ENCODE measurements at regions not wholly inside any gene's neighbourhood (a gene's known extent, or its start where the extent isn't known, plus 50 kb on each side); places are given as distances from the start of the nearest gene placed in this dataset.

DNA sequence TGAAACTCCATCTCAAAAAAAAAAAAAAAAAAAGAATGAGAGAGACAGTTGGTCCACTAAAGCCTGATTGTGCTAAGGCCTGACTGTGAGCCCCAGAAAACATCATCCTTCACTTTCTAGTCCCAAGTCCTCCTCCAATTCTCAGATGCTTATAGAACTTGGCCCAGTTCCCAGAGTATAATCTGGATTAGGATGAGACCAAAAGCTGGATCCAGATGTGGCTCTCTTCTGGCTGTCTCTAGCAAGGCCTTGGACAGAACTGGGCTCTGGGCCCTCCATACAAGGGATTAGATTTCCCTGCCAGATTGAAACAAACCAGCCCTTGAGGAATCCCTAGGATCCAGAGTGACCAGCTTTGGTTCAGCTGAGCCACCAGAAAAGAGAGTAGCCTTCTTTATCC is 98.4 kb upstream of the ZNF366 start:
- no peak for DNase-seq
- TF ChIP-seq POLR2A (IDR thresholded peaks at IDR 0.05) (no peak), POLR2AphosphoS5 (IDR thresholded peaks at IDR 0.05) (no peak)
- TF ChIP-seq, protein P1, sequence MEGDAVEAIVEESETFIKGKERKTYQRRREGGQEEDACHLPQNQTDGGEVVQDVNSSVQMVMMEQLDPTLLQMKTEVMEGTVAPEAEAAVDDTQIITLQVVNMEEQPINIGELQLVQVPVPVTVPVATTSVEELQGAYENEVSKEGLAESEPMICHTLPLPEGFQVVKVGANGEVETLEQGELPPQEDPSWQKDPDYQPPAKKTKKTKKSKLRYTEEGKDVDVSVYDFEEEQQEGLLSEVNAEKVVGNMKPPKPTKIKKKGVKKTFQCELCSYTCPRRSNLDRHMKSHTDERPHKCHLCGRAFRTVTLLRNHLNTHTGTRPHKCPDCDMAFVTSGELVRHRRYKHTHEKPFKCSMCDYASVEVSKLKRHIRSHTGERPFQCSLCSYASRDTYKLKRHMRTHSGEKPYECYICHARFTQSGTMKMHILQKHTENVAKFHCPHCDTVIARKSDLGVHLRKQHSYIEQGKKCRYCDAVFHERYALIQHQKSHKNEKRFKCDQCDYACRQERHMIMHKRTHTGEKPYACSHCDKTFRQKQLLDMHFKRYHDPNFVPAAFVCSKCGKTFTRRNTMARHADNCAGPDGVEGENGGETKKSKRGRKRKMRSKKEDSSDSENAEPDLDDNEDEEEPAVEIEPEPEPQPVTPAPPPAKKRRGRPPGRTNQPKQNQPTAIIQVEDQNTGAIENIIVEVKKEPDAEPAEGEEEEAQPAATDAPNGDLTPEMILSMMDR (IDR thresholded peaks at IDR 0.05 in 8 of 11, conservative IDR thresholded peaks at IDR 0.05 in 3 of 11), result no peak
- Histone ChIP-seq H3K4me1 (peaks cover 0 to 3% (median 0%) of the 10 kb centered on the region in 6 donors), H3K4me3 (no peak overlapping the region), H3K27ac (no peak overlapping the region), H3K36me3 (no peaks in the 10 kb centered on the region), H3K9me3 (no peaks in the 10 kb centered on the region), H3K27me3 (replicated peaks in 1 of 7) (no peaks in the 10 kb centered on the region)
- intact Hi-C loops (cut with DNase I; ENCODE audit: low total_unique reads), result no loop called here

GRCh38 chr5:72604798-72605154 is 97.6 kb upstream of the ZNF366 start:
- no peaks in the 10 kb centered on the region for H3K9me3 ChIP-seq
- no peaks in the 10 kb centered on the region for H3K27me3 ChIP-seq (replicated peaks in 1 of 7)
- H3K4me1 ChIP-seq, result peaks cover 0 to 9% (median 0%) of the 10 kb centered on the region in 6 donors
- no peak for TF ChIP-seq POLR2A (IDR thresholded peaks at IDR 0.05)
- TF ChIP-seq POLR2AphosphoS5 (IDR thresholded peaks at IDR 0.05), result no peak
- TF ChIP-seq, protein P1 (IDR thresholded peaks at IDR 0.05 in 8 of 11, conservative IDR thresholded peaks at IDR 0.05 in 3 of 11), result no peak
- intact Hi-C loops (cut with DNase I; ENCODE audit: low total_unique reads), result no loop called here
- H3K4me3 ChIP-seq, result no peak overlapping the region
- peak overlapping the region in 4 of 8 donors; percentile 9 to 51 (median 37) for H3K27ac ChIP-seq
- H3K36me3 ChIP-seq, result no peaks in the 10 kb centered on the region
- DNase-seq, result no peak
- WGBS, 5 donors, result 71 to 88% (median 76%) methylated on average over 2 of the region's 2 CpGs

DNA sequence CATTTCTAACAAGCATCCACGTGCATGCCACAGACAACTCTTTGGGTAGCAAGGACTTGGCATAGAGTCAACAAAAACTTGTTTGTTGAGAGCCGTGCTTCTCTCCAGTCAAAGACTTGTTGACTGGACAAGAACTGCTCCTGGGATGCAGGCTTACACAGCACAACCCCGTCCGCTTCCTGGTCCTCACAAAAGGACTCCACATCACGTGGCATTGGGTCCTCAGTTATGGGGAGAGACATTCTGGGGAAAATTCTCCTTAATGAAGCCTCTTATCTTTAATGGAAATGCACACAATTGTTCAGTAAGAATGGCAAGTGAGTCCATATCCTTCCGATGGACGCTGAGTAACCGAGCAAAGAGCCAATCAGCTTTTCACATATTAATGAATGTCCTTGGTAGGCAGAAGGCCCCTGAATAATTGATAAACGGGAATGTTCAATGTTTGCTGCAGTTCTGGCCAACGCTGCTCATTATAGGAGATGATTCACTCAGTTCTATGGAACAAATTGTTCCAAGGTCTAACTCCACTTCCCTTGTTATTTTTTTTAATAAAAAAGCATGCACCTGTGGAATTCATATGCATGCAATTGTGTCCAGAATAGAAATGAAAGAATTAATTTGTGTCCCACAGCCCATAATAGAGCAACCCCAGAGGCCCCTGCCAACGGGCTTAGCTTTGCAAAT is 97.0 kb upstream of the ZNF366 start:
- Histone ChIP-seq H3K27me3 (replicated peaks in 1 of 7) (no peaks in the 10 kb centered on the region), H3K9me3 (peaks cover 0 to 2% (median 0%) of the 10 kb centered on the region in 8 donors), H3K36me3 (no peaks in the 10 kb centered on the region), H3K27ac (peak overlapping the region in 3 of 8 donors; percentile 29 to 65 (median 45)), H3K4me1 (peaks cover 0 to 15% (median under 1%) of the 10 kb centered on the region in 6 donors), H3K4me3 (no peak overlapping the region)
- WGBS, 5 donors, result 74 to 80% (median 75%) methylated on average over 11 of the region's 11 CpGs
- TF ChIP-seq, protein P1 (IDR thresholded peaks at IDR 0.05 in 8 of 11, conservative IDR thresholded peaks at IDR 0.05 in 3 of 11), result no peak
- TF ChIP-seq POLR2A (IDR thresholded peaks at IDR 0.05) (no peak), POLR2AphosphoS5 (IDR thresholded peaks at IDR 0.05) (peak in 1 of 3 donors; percentile 24)
- no peak for DNase-seq
- intact Hi-C loops (cut with DNase I; ENCODE audit: low total_unique reads), result no loop called here

DNA sequence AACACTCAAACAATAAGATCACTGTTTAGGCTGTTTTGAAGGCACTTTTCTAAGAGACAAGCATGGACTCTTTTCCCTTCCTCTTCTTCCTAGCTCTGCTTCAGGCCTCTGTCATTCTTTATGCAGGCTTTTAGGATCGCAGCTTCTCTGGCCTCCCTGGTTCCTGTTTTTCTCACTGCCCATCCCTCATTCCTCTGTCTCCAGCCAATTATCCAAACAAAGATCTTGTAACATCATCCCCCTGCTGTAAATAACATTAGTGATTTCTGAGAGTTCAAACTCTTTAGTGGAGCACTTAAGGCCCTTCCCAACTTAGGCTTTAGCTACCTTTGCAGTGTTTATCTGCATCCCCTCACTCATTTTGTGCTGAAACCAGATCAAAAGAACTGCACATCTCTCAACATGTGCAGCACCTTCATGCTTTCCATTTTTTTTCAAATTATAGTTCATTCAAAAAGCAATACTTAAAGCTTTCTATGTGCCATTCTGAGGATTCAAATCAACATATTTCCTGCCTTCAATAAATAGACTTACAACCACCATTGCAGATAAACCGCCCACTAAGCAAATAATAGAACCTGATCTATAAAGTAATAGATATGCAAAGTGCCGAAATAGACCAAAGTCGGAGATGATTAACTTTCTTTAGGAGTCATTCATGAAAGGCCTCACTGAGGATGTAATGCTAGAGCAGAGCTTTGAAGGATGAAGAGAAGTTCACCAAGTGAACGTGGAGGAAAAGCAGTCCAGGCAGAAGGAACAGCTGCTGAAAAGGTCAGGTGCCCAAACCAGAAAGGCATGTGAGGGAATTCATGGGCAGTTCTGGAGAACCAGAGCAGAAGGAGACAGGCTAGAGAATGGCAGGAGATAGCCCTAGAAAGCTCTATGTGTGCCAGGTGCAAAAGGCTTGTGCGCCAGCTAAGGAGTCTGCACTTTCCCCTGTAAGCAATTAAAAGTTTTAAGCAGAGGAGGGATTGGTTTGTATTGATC is 95.8 kb upstream of the ZNF366 start:
- Histone ChIP-seq H3K4me3 (no peak overlapping the region), H3K36me3 (no peaks in the 10 kb centered on the region), H3K27me3 (replicated peaks in 1 of 7) (no peaks in the 10 kb centered on the region), H3K4me1 (peaks cover 0 to 24% (median 7%) of the 10 kb centered on the region in 6 donors), H3K9me3 (peaks cover 0 to 5% (median 0%) of the 10 kb centered on the region in 8 donors), H3K27ac (peak overlapping the region in 3 of 8 donors; percentile 3 to 65 (median 45))
- intact Hi-C loops (cut with DNase I; ENCODE audit: low total_unique reads), result no loop called here
- 84 to 94% (median 93%) methylated on average over 6 of the region's 6 CpGs for WGBS, 5 donors
- DNase-seq, result no peak
- no peak for TF ChIP-seq POLR2AphosphoS5 (IDR thresholded peaks at IDR 0.05)
- TF ChIP-seq, protein P1 (IDR thresholded peaks at IDR 0.05 in 8 of 11, conservative IDR thresholded peaks at IDR 0.05 in 3 of 11), result no peak
- no peak for TF ChIP-seq POLR2A (IDR thresholded peaks at IDR 0.05)
